Omental fat pad (tissue), 3 donors: ENCODE measurements at regions not wholly inside any gene's neighbourhood (a gene's known extent, or its start where the extent isn't known, plus 50 kb on each side); places are given as distances from the start of the nearest gene placed in this dataset.
A peak's percentile ranks its signal among the peaks of the same experiment; 100 is the strongest.

Source experiments
- ATAC-seq: fragments of 150-250 bp; one replicate; pipeline ENCODE4 v1.9.1; 2016; ENCODE audit warnings: mild to moderate bottlenecking, moderate library complexity; ENCODE audit not compliant: low FRiP score
- DNase-seq: peaks from one replicate; pipeline ENCODE4 v3.0.0-alpha.2; 2019; ENCODE audit warnings: low spot score
- TF ChIP-seq, protein P1 (sequence below), 3 donors: fragments of 450-650 bp; IDR thresholded peaks; one replicate each; pipeline ENCODE4 v1.5.1; 2016 to 2017; ENCODE audit warnings: antibody characterized with exemption in 3 of 3, mild to moderate bottlenecking in 3 of 3, moderate library complexity in 2 of 3

DNA sequence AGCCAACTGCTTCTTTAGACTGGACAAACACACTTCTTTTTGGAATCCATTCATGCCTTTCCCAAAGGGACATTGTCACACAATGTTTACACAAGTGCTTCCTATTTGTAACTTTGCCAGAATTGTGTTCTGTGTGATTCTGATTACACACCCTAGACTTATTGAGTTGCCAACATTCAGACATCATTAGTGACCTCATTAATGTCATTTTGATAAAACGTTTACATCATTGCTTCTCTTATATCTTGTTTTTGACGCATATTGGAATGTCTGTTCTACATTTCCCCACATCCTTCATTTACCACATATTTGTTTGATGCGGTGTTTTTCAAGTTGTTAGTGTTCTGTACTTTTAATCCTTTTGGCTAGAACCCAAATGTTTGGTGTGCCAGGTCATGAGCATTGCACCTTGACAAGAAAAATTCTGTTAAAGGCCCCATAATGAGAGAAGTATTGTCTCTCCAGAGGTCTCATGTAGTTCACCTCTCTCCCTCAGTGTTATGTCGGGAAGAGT lies 305.5 kb downstream of the AEBP2 start:
- ATAC-seq (peak; percentile 57), DNase-seq (no peak)
- TF ChIP-seq, protein P1, sequence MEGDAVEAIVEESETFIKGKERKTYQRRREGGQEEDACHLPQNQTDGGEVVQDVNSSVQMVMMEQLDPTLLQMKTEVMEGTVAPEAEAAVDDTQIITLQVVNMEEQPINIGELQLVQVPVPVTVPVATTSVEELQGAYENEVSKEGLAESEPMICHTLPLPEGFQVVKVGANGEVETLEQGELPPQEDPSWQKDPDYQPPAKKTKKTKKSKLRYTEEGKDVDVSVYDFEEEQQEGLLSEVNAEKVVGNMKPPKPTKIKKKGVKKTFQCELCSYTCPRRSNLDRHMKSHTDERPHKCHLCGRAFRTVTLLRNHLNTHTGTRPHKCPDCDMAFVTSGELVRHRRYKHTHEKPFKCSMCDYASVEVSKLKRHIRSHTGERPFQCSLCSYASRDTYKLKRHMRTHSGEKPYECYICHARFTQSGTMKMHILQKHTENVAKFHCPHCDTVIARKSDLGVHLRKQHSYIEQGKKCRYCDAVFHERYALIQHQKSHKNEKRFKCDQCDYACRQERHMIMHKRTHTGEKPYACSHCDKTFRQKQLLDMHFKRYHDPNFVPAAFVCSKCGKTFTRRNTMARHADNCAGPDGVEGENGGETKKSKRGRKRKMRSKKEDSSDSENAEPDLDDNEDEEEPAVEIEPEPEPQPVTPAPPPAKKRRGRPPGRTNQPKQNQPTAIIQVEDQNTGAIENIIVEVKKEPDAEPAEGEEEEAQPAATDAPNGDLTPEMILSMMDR (IDR thresholded peaks at IDR 0.05) = no peak

DNA sequence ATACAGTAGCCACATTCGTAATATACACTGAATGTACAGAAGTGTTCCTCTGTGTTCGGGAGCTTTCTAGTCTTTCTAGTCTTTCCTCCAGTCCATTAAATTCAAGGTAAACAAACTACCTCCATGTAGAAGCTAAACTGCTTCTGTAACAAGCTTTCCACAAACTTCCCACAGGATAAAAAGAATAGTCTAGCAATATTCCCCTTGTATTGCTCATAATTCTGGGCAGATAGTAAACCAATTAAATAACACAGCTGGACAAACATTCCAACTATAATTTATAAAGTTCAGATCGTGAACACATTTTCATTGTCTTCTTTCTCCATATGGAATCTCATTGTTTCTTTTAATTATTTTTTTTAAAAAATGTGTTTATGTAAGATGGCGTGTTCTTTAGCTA lies 307.2 kb downstream of the AEBP2 start:
- TF ChIP-seq, protein P1 (IDR thresholded peaks at IDR 0.05) = no peak
- DNase-seq = no peak

DNA sequence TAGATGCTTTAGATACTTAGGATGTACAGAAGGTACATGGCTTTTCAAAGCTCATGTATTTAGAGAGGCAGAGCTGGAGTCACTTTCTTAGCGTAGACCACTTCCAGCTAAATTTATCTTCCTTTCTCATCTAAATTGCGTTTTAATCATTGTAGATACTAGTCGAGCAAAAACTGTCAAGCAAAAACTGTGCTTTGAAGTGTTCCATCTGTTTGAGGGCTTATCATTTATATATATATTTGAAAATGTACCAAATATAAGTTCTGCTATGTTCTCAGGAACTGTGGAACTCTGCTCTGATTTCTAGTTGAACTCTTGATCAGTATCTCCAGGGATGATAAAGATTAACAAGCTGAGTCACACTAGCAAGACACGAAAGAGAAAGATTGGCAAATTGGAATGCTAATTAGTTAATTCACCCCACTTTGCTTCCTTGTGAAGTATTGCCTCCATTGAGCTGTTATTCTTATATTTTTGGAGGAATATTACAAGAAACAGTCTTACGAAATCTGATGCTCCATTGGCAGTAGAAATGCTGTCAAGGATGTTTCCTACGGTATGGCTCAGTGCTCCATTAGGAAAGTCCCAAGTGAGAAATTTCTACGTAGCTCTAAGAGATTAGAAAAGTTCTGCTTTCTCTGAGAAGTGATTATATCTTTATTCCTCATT lies 310.7 kb downstream of the AEBP2 start:
- TF ChIP-seq, protein P1 (IDR thresholded peaks at IDR 0.05) = no peak
- ATAC-seq = no peak

More for the DNA sequence above, 307.2 kb downstream of the AEBP2 start:
- ATAC-seq = no peak

DNA sequence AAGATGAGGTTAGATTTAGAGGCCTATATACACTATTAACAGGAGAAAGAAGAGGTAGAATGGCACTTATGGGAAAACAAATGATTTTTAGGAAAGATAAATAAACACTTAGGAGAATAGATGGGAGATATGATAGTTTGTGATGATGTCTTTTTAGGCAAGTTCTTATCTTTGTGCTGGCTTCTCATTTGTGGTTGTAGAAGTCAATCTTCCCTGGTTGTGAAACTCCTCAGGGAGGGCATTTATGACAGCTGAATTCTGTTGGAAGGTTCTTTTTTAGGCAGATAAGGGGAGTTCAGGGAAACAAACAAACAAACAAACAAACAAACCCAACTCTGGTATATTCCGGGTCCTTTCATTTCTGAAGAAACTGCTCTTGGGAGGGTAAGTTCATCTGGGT lies 311.8 kb downstream of the AEBP2 start:
- no peak for ATAC-seq
- DNase-seq = no peak
- TF ChIP-seq, protein P1 (IDR thresholded peaks at IDR 0.05) = no peak

More for the DNA sequence above, 310.7 kb downstream of the AEBP2 start:
- no peak for DNase-seq

DNA sequence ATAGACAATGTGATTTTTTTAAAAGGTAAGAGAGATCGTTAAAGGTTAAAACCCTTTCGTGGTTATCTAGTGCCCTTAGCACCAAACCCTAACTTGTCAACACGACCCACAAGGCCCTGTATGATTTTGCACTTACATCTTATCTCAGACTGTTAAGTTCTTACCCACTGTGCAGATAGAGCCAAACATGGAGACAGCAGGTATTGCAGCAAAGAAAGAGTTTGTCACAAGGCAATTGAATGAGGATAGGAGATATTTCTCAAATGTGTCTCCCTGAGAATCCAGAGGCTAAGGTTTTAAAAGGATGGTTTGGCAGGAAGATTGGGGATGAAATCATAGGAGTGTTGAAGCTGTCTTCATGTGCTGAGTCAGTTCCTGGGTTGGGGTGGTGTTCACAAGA lies 313.4 kb downstream of the AEBP2 start:
- DNase-seq = no peak
- TF ChIP-seq, protein P1 (IDR thresholded peaks at IDR 0.05) = no peak
- ATAC-seq = no peak

DNA sequence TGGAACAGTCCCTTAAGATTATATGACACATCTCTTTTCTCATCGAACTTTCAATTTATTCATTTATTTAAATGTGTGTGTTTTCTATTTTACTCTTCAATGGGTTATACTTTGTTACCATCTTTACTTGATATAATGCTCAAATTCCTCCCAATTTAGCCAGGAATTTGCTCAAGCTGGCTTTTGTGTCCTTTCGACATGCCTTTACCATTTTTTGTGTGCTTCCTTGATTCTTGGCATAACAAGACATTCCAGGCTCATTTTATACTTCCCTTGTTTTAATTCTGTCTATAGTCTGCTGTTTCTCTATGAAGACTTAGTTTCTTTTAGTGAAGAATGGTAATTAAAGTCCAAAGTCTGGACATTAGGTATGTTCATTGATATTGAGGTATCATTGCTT lies 315.8 kb downstream of the AEBP2 start:
- TF ChIP-seq, protein P1 (IDR thresholded peaks at IDR 0.05) = no peak
- no peak for DNase-seq
- no peak for ATAC-seq

DNA sequence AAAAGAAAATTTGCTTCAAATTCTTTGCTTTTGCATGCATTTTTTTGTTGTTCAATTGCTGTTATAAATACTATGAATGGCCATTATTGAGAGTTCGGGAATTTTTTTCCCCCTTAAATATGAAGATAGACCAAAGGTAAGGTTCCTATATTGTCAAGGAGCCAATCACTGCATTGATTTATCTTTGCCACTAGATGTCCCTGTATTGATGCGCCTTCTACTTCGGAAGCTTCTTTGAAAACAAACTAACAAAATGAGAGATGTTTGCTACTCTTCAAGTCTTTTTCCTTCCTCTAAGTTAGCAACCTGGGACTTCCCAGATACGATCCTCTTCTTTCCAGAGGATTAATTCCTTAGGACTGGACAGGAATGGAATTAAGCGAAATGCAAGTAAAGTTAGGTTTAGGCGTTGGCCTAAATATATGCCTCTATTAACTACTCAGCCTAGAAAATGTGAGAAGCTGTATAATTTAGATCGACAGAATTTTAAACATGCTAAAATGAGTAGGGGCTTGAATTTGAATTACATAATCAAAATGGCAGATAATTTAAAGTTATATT lies 318.1 kb downstream of the AEBP2 start:
- TF ChIP-seq, protein P1 (IDR thresholded peaks at IDR 0.05) = no peak
- DNase-seq = no peak
- ATAC-seq = no peak
